Activated B cell treated with CpG ODN at 0.5 μM for 24 hours (primary cell): ENCODE measurements at regions not wholly inside any gene's neighbourhood (a gene's known extent, or its start where the extent isn't known, plus 50 kb on each side); places are given as distances from the start of the nearest gene placed in this dataset.
"Not testable (repeated sequence)": the region's sequence is repeated elsewhere in the genome, so short reads cannot be mapped to it uniquely, and the experiment has no call there.

ENCODE experiments used
- ATAC-seq: fragments of 200-7000 bp; cut with Tn5 transposase; one replicate; pipeline ENCODE4 v1.10.0; 2021; ENCODE audit warnings: low read depth, mild to moderate bottlenecking, moderate library complexity
- CTCF ChIA-PET: fragments of 350-600 bp; sonication (Branson Sonifier 250); formaldehyde crosslinking; loops from one replicate; lab custom pipeline; 2021; ENCODE audit warnings: antibody characterized with exemption; lab: Charles Lee
- POLR2A ChIA-PET: fragments of 350-600 bp; sonication (Branson Sonifier 250); formaldehyde crosslinking; loops from one replicate; lab custom pipeline; 2021; ENCODE audit warnings: antibody characterized with exemption; lab: Charles Lee
- DNase-seq: peaks from one replicate; pipeline ENCODE4 v3.0.0; 2022
- H3K27ac Mint-ChIP-seq: one replicate; pipeline ENCODE4 v1.8.0; 2020; ENCODE audit warnings: mixed read lengths
- H3K27me3 Mint-ChIP-seq: one replicate; pipeline ENCODE4 v1.8.0; 2021; ENCODE audit warnings: mixed read lengths
- H3K36me3 Mint-ChIP-seq: one replicate; pipeline ENCODE4 v1.8.0; 2021; ENCODE audit warnings: low read depth, mixed read lengths
- H3K4me1 Mint-ChIP-seq: one replicate; pipeline ENCODE4 v1.8.0; 2021; ENCODE audit warnings: mixed read lengths
- H3K4me3 Mint-ChIP-seq: one replicate; pipeline ENCODE4 v1.8.0; 2020; ENCODE audit warnings: mild to moderate bottlenecking, mixed read lengths
- H3K9me3 Mint-ChIP-seq: one replicate; pipeline ENCODE4 v1.8.0; 2020; ENCODE audit warnings: mixed read lengths
- CTCF ChIP-seq: fragments of 200-600 bp; IDR thresholded peaks from one replicate; pipeline ENCODE4 v1.8.0; 2022; ENCODE audit warnings: antibody characterized with exemption, mild to moderate bottlenecking
- intact Hi-C: fragments of 100-400 bp; cut with micrococcal nuclease; formaldehyde crosslinking; loops from one replicate; pipeline ENCODE4 v1.15.1; 2024

GRCh38 chr15:95205077-95205476, 973.7 kb downstream of the MCTP2 start:
- Mint-ChIP-seq H3K27me3 (no peaks in the 10 kb centered on the region), H3K36me3 (no peaks in the 10 kb centered on the region), H3K4me3 (no peak overlapping the region), H3K27ac (no peak overlapping the region), H3K9me3 (peaks cover 16% of the 10 kb centered on the region), H3K4me1 (no peaks in the 10 kb centered on the region)
- ATAC-seq (no peak), DNase-seq (no peak)
- POLR2A ChIA-PET, result no interaction called here
- CTCF ChIA-PET, result no interaction called here
- TF ChIP-seq CTCF, result no peak
- intact Hi-C loops, result no loop called here

- H3K4me3 Mint-ChIP-seq, H3K4me1 Mint-ChIP-seq, POLR2A ChIA-PET, H3K27me3 Mint-ChIP-seq, H3K36me3 Mint-ChIP-seq, CTCF ChIA-PET, ATAC-seq, intact Hi-C loops, H3K27ac Mint-ChIP-seq, DNase-seq: not testable (repeated sequence)
- peaks cover 12% of the 10 kb centered on the region for H3K9me3 Mint-ChIP-seq
These were observed 974.5 kb downstream of the MCTP2 start for GRCh38 chr15:95205830-95206229.

GRCh38 chr15:95208071-95208470, 976.7 kb downstream of the MCTP2 start:
- Mint-ChIP-seq H3K9me3 (peaks cover 12% of the 10 kb centered on the region), H3K4me1 (no peaks in the 10 kb centered on the region), H3K27ac (no peak overlapping the region), H3K4me3 (no peak overlapping the region), H3K27me3 (no peaks in the 10 kb centered on the region), H3K36me3 (no peaks in the 10 kb centered on the region)
- POLR2A ChIA-PET, result no interaction called here
- DNase-seq, result no peak
- CTCF ChIA-PET, result no interaction called here
- no peak for TF ChIP-seq CTCF
- intact Hi-C loops, result no loop called here
- ATAC-seq, result no peak

GRCh38 chr15:95208988-95209387, 977.6 kb downstream of the MCTP2 start:
- CTCF ChIA-PET, result no interaction called here
- no peak for TF ChIP-seq CTCF
- DNase-seq (no peak), ATAC-seq (no peak)
- intact Hi-C loops, result no loop called here
- no peak overlapping the region for H3K27ac Mint-ChIP-seq
- H3K4me1 Mint-ChIP-seq, result no peaks in the 10 kb centered on the region
- H3K27me3 Mint-ChIP-seq, result no peaks in the 10 kb centered on the region
- POLR2A ChIA-PET, result no interaction called here
- H3K9me3 Mint-ChIP-seq, result peaks cover 10% of the 10 kb centered on the region
- no peak overlapping the region for H3K4me3 Mint-ChIP-seq
- no peaks in the 10 kb centered on the region for H3K36me3 Mint-ChIP-seq

- ChIA-PET CTCF (no interaction called here), POLR2A (no interaction called here)
- H3K36me3 Mint-ChIP-seq, result no peaks in the 10 kb centered on the region
- no peak overlapping the region for H3K4me3 Mint-ChIP-seq
- H3K9me3 Mint-ChIP-seq, result peaks cover 6% of the 10 kb centered on the region
- no peak for TF ChIP-seq CTCF
- H3K27ac Mint-ChIP-seq, result no peak overlapping the region
- no peak for DNase-seq
- H3K27me3 Mint-ChIP-seq, result no peaks in the 10 kb centered on the region
- ATAC-seq, result no peak
- intact Hi-C loops, result no loop called here
- no peaks in the 10 kb centered on the region for H3K4me1 Mint-ChIP-seq
These were observed 979.1 kb downstream of the MCTP2 start for GRCh38 chr15:95210436-95210981.

- DNase-seq (no peak), ATAC-seq (no peak)
- intact Hi-C loops, result no loop called here
- no peak overlapping the region for H3K4me3 Mint-ChIP-seq
- H3K9me3 Mint-ChIP-seq, result peaks cover 6% of the 10 kb centered on the region
- ChIA-PET CTCF (no interaction called here), POLR2A (no interaction called here)
- H3K4me1 Mint-ChIP-seq, result no peaks in the 10 kb centered on the region
- H3K27me3 Mint-ChIP-seq, result no peaks in the 10 kb centered on the region
- no peak for TF ChIP-seq CTCF
- H3K36me3 Mint-ChIP-seq, result no peaks in the 10 kb centered on the region
- H3K27ac Mint-ChIP-seq, result no peak overlapping the region
These were observed 983.7 kb downstream of the MCTP2 start for GRCh38 chr15:95215017-95215416.
